ENCODE measurements at regions not wholly inside any gene's neighbourhood (a gene's known extent, or its start where the extent isn't known, plus 50 kb on each side); places are given as distances from the start of the nearest gene placed in this dataset.

DNA sequence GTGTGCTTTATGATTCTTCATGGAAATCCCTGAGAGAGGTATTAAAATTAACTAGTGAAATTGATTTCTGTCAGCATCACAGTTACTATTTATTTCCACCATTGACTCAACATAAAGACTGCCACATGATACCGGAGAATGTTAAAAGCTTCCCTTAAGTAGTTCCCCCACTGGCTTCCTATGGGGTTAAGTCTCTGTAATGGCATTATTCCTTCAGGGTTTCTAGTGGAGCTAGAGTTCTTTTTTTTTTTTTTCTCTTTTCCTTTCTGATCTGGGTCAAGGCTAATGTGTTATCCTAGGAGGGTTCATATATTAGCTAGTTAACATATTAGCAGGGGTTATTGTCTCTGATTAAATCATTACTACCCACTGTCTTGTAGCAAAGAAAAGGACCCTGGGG lies 1919.1 kb upstream of the PIK3C3 start:
- TF ChIP-seq TAF1 (conservative IDR thresholded peaks at IDR 0.05) (no peak), JUND (IDR thresholded peaks at IDR 0.05) (no peak), RXRA (IDR thresholded peaks at IDR 0.05) (no peak), YY1 (IDR thresholded peaks at IDR 0.05) (no peak), RAD21 (IDR thresholded peaks at IDR 0.05) (no peak), SP1 (IDR thresholded peaks at IDR 0.05) (no peak), GABPA (IDR thresholded peaks at IDR 0.05 in 1 of 2, conservative IDR thresholded peaks at IDR 0.05 in 1 of 2) (no peak), HNF4A (conservative IDR thresholded peaks at IDR 0.05) (no peak)
- TF ChIP-seq, protein P1, sequence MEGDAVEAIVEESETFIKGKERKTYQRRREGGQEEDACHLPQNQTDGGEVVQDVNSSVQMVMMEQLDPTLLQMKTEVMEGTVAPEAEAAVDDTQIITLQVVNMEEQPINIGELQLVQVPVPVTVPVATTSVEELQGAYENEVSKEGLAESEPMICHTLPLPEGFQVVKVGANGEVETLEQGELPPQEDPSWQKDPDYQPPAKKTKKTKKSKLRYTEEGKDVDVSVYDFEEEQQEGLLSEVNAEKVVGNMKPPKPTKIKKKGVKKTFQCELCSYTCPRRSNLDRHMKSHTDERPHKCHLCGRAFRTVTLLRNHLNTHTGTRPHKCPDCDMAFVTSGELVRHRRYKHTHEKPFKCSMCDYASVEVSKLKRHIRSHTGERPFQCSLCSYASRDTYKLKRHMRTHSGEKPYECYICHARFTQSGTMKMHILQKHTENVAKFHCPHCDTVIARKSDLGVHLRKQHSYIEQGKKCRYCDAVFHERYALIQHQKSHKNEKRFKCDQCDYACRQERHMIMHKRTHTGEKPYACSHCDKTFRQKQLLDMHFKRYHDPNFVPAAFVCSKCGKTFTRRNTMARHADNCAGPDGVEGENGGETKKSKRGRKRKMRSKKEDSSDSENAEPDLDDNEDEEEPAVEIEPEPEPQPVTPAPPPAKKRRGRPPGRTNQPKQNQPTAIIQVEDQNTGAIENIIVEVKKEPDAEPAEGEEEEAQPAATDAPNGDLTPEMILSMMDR (IDR thresholded peaks at IDR 0.05; ENCODE audit: low read depth, low read length, missing input control), result no peak
- TF ChIP-seq, protein P2, sequence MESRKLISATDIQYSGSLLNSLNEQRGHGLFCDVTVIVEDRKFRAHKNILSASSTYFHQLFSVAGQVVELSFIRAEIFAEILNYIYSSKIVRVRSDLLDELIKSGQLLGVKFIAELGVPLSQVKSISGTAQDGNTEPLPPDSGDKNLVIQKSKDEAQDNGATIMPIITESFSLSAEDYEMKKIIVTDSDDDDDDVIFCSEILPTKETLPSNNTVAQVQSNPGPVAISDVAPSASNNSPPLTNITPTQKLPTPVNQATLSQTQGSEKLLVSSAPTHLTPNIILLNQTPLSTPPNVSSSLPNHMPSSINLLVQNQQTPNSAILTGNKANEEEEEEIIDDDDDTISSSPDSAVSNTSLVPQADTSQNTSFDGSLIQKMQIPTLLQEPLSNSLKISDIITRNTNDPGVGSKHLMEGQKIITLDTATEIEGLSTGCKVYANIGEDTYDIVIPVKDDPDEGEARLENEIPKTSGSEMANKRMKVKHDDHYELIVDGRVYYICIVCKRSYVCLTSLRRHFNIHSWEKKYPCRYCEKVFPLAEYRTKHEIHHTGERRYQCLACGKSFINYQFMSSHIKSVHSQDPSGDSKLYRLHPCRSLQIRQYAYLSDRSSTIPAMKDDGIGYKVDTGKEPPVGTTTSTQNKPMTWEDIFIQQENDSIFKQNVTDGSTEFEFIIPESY (IDR thresholded peaks at IDR 0.05), result no peak
- TF ChIP-seq, protein P3, sequence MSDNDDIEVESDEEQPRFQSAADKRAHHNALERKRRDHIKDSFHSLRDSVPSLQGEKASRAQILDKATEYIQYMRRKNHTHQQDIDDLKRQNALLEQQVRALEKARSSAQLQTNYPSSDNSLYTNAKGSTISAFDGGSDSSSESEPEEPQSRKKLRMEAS (IDR thresholded peaks at IDR 0.05), result no peak
- TF ChIP-seq, protein P4, sequence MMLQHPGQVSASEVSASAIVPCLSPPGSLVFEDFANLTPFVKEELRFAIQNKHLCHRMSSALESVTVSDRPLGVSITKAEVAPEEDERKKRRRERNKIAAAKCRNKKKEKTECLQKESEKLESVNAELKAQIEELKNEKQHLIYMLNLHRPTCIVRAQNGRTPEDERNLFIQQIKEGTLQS (IDR thresholded peaks at IDR 0.05), result no peak
- TF ChIP-seq, protein P5, sequence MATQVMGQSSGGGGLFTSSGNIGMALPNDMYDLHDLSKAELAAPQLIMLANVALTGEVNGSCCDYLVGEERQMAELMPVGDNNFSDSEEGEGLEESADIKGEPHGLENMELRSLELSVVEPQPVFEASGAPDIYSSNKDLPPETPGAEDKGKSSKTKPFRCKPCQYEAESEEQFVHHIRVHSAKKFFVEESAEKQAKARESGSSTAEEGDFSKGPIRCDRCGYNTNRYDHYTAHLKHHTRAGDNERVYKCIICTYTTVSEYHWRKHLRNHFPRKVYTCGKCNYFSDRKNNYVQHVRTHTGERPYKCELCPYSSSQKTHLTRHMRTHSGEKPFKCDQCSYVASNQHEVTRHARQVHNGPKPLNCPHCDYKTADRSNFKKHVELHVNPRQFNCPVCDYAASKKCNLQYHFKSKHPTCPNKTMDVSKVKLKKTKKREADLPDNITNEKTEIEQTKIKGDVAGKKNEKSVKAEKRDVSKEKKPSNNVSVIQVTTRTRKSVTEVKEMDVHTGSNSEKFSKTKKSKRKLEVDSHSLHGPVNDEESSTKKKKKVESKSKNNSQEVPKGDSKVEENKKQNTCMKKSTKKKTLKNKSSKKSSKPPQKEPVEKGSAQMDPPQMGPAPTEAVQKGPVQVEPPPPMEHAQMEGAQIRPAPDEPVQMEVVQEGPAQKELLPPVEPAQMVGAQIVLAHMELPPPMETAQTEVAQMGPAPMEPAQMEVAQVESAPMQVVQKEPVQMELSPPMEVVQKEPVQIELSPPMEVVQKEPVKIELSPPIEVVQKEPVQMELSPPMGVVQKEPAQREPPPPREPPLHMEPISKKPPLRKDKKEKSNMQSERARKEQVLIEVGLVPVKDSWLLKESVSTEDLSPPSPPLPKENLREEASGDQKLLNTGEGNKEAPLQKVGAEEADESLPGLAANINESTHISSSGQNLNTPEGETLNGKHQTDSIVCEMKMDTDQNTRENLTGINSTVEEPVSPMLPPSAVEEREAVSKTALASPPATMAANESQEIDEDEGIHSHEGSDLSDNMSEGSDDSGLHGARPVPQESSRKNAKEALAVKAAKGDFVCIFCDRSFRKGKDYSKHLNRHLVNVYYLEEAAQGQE (IDR thresholded peaks at IDR 0.05), result no peak

Measured in liver (tissue), 3 donors.